ENCODE measurements at regions not wholly inside any gene's neighbourhood (a gene's known extent, or its start where the extent isn't known, plus 50 kb on each side); places are given as distances from the start of the nearest gene placed in this dataset.

- Histone ChIP-seq H3F3A (ENCODE audit: insufficient read depth, low read length, poor library complexity, severe bottlenecking) (no peaks in the 10 kb centered on the region), H3K27me3 (ENCODE audit: insufficient read depth, low read depth, low read length) (no peaks in the 10 kb centered on the region), H3K27ac (ENCODE audit: low read length) (no peak overlapping the region), H2AFZ (ENCODE audit: low read depth, low read length) (no peak overlapping the region), H4K20me1 (ENCODE audit: insufficient read depth) (no peaks in the 10 kb centered on the region), H3K9me2 (ENCODE audit: insufficient read depth, low read length) (no peaks in the 10 kb centered on the region), H3K36me3 (ENCODE audit: insufficient read depth, low read length) (no peaks in the 10 kb centered on the region), H3K4me3 (ENCODE audit: low read length) (no peak overlapping the region), H3K9me3 (ENCODE audit: low read length) (no peaks in the 10 kb centered on the region), H3K9ac (ENCODE audit: low read length) (no peak overlapping the region), H3K4me2 (ENCODE audit: low read length) (no peak overlapping the region), H3K79me2 (replicated peaks; ENCODE audit: insufficient read depth, low read length) (no peaks in the 10 kb centered on the region)
- TF ChIP-seq CTCF (IDR thresholded peaks at IDR 0.05; ENCODE audit: poor library complexity, severe bottlenecking) (no peak), REST (IDR thresholded peaks at IDR 0.05; ENCODE audit: borderline replicate concordance) (no peak), MXI1 (conservative IDR thresholded peaks at IDR 0.05; ENCODE audit: poor library complexity, severe bottlenecking) (no peak), RAD21 (conservative IDR thresholded peaks at IDR 0.05) (no peak), SMC3 (conservative IDR thresholded peaks at IDR 0.05; ENCODE audit: poor library complexity) (no peak), TAF1 (IDR thresholded peaks at IDR 0.05; ENCODE audit: low read depth) (no peak), EZH2 (IDR thresholded peaks at IDR 0.05; ENCODE audit: borderline replicate concordance, insufficient read depth, low read length, poor library complexity, severe bottlenecking) (no peak), EP300 (conservative IDR thresholded peaks at IDR 0.05; ENCODE audit: poor library complexity, severe bottlenecking) (no peak), POLR2AphosphoS5 (IDR thresholded peaks at IDR 0.05) (no peak)
These were observed 284.9 kb downstream of the OSR1 start for GRCh38 chr2:19073522-19073921.

- no peak overlapping the region for H2AFZ ChIP-seq (ENCODE audit: low read depth, low read length)
- H3K4me3 ChIP-seq (ENCODE audit: low read length) = no peak overlapping the region
- no peaks in the 10 kb centered on the region for H3K9me2 ChIP-seq (ENCODE audit: insufficient read depth, low read length)
- H3K79me2 ChIP-seq (replicated peaks; ENCODE audit: insufficient read depth, low read length) = no peaks in the 10 kb centered on the region
- TF ChIP-seq MXI1 (conservative IDR thresholded peaks at IDR 0.05; ENCODE audit: poor library complexity, severe bottlenecking) = no peak
- TF ChIP-seq CTCF (IDR thresholded peaks at IDR 0.05; ENCODE audit: poor library complexity, severe bottlenecking) = no peak
- no peak for TF ChIP-seq RAD21 (conservative IDR thresholded peaks at IDR 0.05)
- TF ChIP-seq POLR2AphosphoS5 (IDR thresholded peaks at IDR 0.05) = no peak
- no peak for TF ChIP-seq REST (IDR thresholded peaks at IDR 0.05; ENCODE audit: borderline replicate concordance)
- TF ChIP-seq EZH2 (IDR thresholded peaks at IDR 0.05; ENCODE audit: borderline replicate concordance, insufficient read depth, low read length, poor library complexity, severe bottlenecking) = no peak
- TF ChIP-seq TAF1 (IDR thresholded peaks at IDR 0.05; ENCODE audit: low read depth) = no peak
- TF ChIP-seq SMC3 (conservative IDR thresholded peaks at IDR 0.05; ENCODE audit: poor library complexity) = no peak
- H3K36me3 ChIP-seq (ENCODE audit: insufficient read depth, low read length) = no peaks in the 10 kb centered on the region
- no peak overlapping the region for H3K27ac ChIP-seq (ENCODE audit: low read length)
- no peaks in the 10 kb centered on the region for H3K27me3 ChIP-seq (ENCODE audit: insufficient read depth, low read depth, low read length)
- no peaks in the 10 kb centered on the region for H4K20me1 ChIP-seq (ENCODE audit: insufficient read depth)
- no peaks in the 10 kb centered on the region for H3K9me3 ChIP-seq (ENCODE audit: low read length)
- no peak overlapping the region for H3K4me2 ChIP-seq (ENCODE audit: low read length)
- no peaks in the 10 kb centered on the region for H3F3A ChIP-seq (ENCODE audit: insufficient read depth, low read length, poor library complexity, severe bottlenecking)
- H3K9ac ChIP-seq (ENCODE audit: low read length) = no peak overlapping the region
These were observed 286.3 kb downstream of the OSR1 start for GRCh38 chr2:19072161-19072560.

Data from neural cell (in vitro differentiated cells).